Stimulated activated CD4-positive, alpha-beta T cell treated with anti-CD3 and anti-CD28 coated beads, Interleukin-1b, Interleukin-23, amount 100 ng/mL, for 48 hours (primary cell): ENCODE measurements at regions not wholly inside any gene's neighbourhood (a gene's known extent, or its start where the extent isn't known, plus 50 kb on each side); places are given as distances from the start of the nearest gene placed in this dataset.

Experiments
- DNase-seq: peaks from one replicate; pipeline ENCODE4 v3.0.0-alpha.2; 2020

GRCh38 chr12:13839365-13840336 lies 141.8 kb downstream of the GRIN2B start:
- DNase-seq = no peak

GRCh38 chr12:13836099-13836498 lies 145.3 kb downstream of the GRIN2B start:
- DNase-seq = no peak

- no peak for DNase-seq
Measured at GRCh38 chr12:13835652-13836051, 145.8 kb downstream of the GRIN2B start.

- DNase-seq = no peak
Measured at GRCh38 chr12:13834241-13834640, 147.2 kb downstream of the GRIN2B start.

GRCh38 chr12:13817131-13817530 lies 164.3 kb downstream of the GRIN2B start:
- DNase-seq = no peak

- DNase-seq = no peak
Measured at GRCh38 chr12:13816394-13816793, 165.0 kb downstream of the GRIN2B start.

GRCh38 chr12:13812168-13812567 lies 169.2 kb downstream of the GRIN2B start:
- no peak for DNase-seq

- DNase-seq = no peak
Measured at GRCh38 chr12:13811061-13811460, 170.3 kb downstream of the GRIN2B start.

GRCh38 chr12:13805041-13805440 lies 176.4 kb downstream of the GRIN2B start:
- no peak for DNase-seq

GRCh38 chr12:13801543-13801942 lies 179.9 kb downstream of the GRIN2B start:
- DNase-seq = no peak

- DNase-seq = no peak
Measured at GRCh38 chr12:13799574-13799973, 181.8 kb downstream of the GRIN2B start.

GRCh38 chr12:13798162-13798561 lies 183.2 kb downstream of the GRIN2B start:
- DNase-seq = no peak

GRCh38 chr12:13794706-13795105 lies 186.7 kb downstream of the GRIN2B start:
- no peak for DNase-seq

- DNase-seq = no peak
Measured at GRCh38 chr12:13790317-13790716, 191.1 kb downstream of the GRIN2B start.

GRCh38 chr12:13788626-13789025 lies 192.8 kb downstream of the GRIN2B start:
- DNase-seq = no peak

- no peak for DNase-seq
Measured at GRCh38 chr12:13786646-13787045, 194.8 kb downstream of the GRIN2B start.

- DNase-seq = no peak
Measured at GRCh38 chr12:13784504-13784903, 196.9 kb downstream of the GRIN2B start.

- DNase-seq = no peak
Measured at GRCh38 chr12:13780453-13780852, 200.9 kb downstream of the GRIN2B start.

GRCh38 chr12:13777374-13777773 lies 204.0 kb downstream of the GRIN2B start:
- DNase-seq = no peak

GRCh38 chr12:13772264-13772663 lies 209.1 kb downstream of the GRIN2B start:
- no peak for DNase-seq

- DNase-seq = no peak
Measured at GRCh38 chr12:13770576-13770975, 210.8 kb downstream of the GRIN2B start.

GRCh38 chr12:13769966-13770365 lies 211.4 kb downstream of the GRIN2B start:
- DNase-seq = no peak

- DNase-seq = no peak
Measured at GRCh38 chr12:13769273-13769672, 212.1 kb downstream of the GRIN2B start.

GRCh38 chr12:13764748-13765147 lies 216.7 kb downstream of the GRIN2B start:
- DNase-seq = no peak

- DNase-seq = no peak
Measured at GRCh38 chr12:13749389-13749788, 232.0 kb downstream of the GRIN2B start.
